KMS-11 (cell line): ENCODE measurements at regions not wholly inside any gene's neighbourhood (a gene's known extent, or its start where the extent isn't known, plus 50 kb on each side); places are given as distances from the start of the nearest gene placed in this dataset.

ENCODE experiments used
- H2AFZ ChIP-seq: fragments of 200-600 bp; sonication (generic); 2 replicates; pipeline ENCODE4 v1.6.1; 2016; ENCODE audit warnings: antibody characterized with exemption, mixed run types, low read depth
- H3K27ac ChIP-seq: fragments of 200-600 bp; sonication (generic); 2 replicates; pipeline ENCODE4 v1.6.1; 2016; ENCODE audit warnings: mild to moderate bottlenecking, mixed run types
- H3K27me3 ChIP-seq: fragments of 200-600 bp; sonication (generic); 2 replicates; pipeline ENCODE4 v1.6.1; 2017; ENCODE audit warnings: mild to moderate bottlenecking, low read depth, mixed run types, moderate library complexity; ENCODE audit not compliant: insufficient read depth
- H3K36me3 ChIP-seq: fragments of 200-600 bp; sonication (generic); 2 replicates; pipeline ENCODE4 v1.6.1; 2017; ENCODE audit warnings: mild to moderate bottlenecking, mixed run types; ENCODE audit not compliant: insufficient read depth
- H3K4me1 ChIP-seq: fragments of 200-600 bp; sonication (generic); 2 replicates; pipeline ENCODE4 v1.6.1; 2016; ENCODE audit warnings: mild to moderate bottlenecking, low read depth, mixed run types; ENCODE audit not compliant: poor library complexity, severe bottlenecking
- H3K4me2 ChIP-seq: fragments of 200-600 bp; sonication (generic); 2 replicates; pipeline ENCODE4 v1.7.0; 2016; ENCODE audit warnings: mild to moderate bottlenecking, mixed run types
- H3K4me3 ChIP-seq: fragments of 200-600 bp; sonication (generic); IDR thresholded peaks from 2 replicates; pipeline ENCODE4 v1.6.1; 2017; ENCODE audit warnings: low read depth, low read length, mixed read lengths; ENCODE audit not compliant: insufficient read depth
- H3K79me2 ChIP-seq: fragments of 200-600 bp; sonication (generic); 2 replicates; pipeline ENCODE4 v1.6.1; 2016; ENCODE audit warnings: low read depth, mixed run types; ENCODE audit not compliant: insufficient read depth
- H3K9ac ChIP-seq: fragments of 200-600 bp; sonication (generic); 2 replicates; pipeline ENCODE4 v1.6.1; 2016; ENCODE audit warnings: mild to moderate bottlenecking, mixed run types
- H4K20me1 ChIP-seq: fragments of 200-600 bp; sonication (generic); 2 replicates; pipeline ENCODE4 v1.6.1; 2016; ENCODE audit warnings: mild to moderate bottlenecking, mixed run types; ENCODE audit not compliant: insufficient read depth
- CTCF ChIP-seq: fragments of 200-600 bp; sonication (generic); conservative IDR thresholded peaks from 2 replicates; pipeline ENCODE4 v1.6.1; 2017; ENCODE audit warnings: low read depth, mild to moderate bottlenecking, antibody characterized with exemption, low read length, moderate library complexity, mixed read lengths

DNA sequence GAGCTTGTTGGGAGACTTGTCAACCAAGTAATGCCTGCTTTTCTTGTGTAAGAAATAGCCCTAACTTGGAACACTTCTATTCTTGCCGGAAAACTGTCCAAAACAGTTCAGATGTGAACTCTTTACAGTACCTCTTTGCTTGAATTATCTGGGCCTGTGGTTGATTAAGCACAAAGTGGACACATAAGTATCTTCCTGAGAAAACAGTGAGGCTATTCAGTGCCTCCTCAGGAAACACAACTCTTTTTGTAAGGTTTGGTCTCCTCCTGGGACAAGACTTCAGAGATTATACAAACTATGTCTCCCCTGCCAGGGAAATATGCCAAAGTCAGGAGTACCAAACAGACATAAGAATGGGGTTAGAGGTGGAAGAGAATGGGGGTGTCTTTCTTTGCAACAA, 127.7 kb downstream of the LACC1 start:
- H3K27ac ChIP-seq = no peak overlapping the region
- no peaks in the 10 kb centered on the region for H3K79me2 ChIP-seq
- no peak overlapping the region for H2AFZ ChIP-seq
- no peaks in the 10 kb centered on the region for H3K27me3 ChIP-seq
- no peak overlapping the region for H3K4me3 ChIP-seq
- H3K9ac ChIP-seq = no peak overlapping the region
- H3K4me2 ChIP-seq = no peak overlapping the region
- no peaks in the 10 kb centered on the region for H3K36me3 ChIP-seq
- H4K20me1 ChIP-seq = no peaks in the 10 kb centered on the region
- TF ChIP-seq CTCF = no peak
- H3K4me1 ChIP-seq = no peaks in the 10 kb centered on the region

GRCh38 chr13:44011036-44011435, 131.3 kb downstream of the LACC1 start:
- H2AFZ ChIP-seq = no peak overlapping the region
- H3K27ac ChIP-seq = no peak overlapping the region
- H3K36me3 ChIP-seq = no peaks in the 10 kb centered on the region
- no peaks in the 10 kb centered on the region for H4K20me1 ChIP-seq
- H3K79me2 ChIP-seq = no peaks in the 10 kb centered on the region
- no peak for TF ChIP-seq CTCF
- H3K9ac ChIP-seq = no peak overlapping the region
- no peaks in the 10 kb centered on the region for H3K27me3 ChIP-seq
- no peak overlapping the region for H3K4me2 ChIP-seq
- H3K4me1 ChIP-seq = no peaks in the 10 kb centered on the region
- no peak overlapping the region for H3K4me3 ChIP-seq

GRCh38 chr13:44012910-44013757, 133.4 kb downstream of the LACC1 start:
- no peak overlapping the region for H3K4me2 ChIP-seq

DNA sequence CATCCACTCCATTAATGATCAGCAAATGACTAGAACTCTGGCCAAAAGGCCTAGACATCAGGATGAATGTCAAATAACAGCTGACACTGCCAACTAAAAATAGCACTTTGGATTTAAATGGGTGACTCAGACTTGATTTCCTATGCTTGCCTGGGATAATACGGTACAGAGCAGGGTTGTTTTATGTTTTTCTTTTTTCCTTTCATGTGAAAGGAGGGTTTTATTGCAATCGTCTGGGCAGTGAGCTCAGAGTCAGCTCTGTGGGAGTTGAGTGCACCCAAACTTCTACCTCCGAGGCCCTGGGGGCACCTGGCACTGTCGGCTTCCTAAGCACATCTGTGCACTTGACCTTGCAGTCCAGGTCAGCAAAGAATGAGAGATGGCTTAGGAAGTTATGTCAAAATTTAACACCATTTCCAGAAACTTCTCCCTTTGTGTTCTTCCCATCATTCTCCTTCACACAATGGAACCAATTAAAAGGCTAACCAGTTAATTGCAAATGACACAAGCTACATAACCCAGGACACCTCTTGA, 134.1 kb downstream of the LACC1 start:
- Histone ChIP-seq H3K9ac (no peak overlapping the region), H3K27me3 (no peaks in the 10 kb centered on the region), H3K4me2 (no peak overlapping the region), H4K20me1 (no peaks in the 10 kb centered on the region), H3K4me3 (no peak overlapping the region), H3K27ac (no peak overlapping the region), H2AFZ (no peak overlapping the region), H3K36me3 (no peaks in the 10 kb centered on the region), H3K79me2 (no peaks in the 10 kb centered on the region), H3K4me1 (no peaks in the 10 kb centered on the region)
- no peak for TF ChIP-seq CTCF

More at GRCh38 chr13:44012910-44013757, 133.4 kb downstream of the LACC1 start:
- H3K27ac ChIP-seq = no peak overlapping the region
- no peaks in the 10 kb centered on the region for H3K4me1 ChIP-seq
- H3K79me2 ChIP-seq = no peaks in the 10 kb centered on the region
- no peak overlapping the region for H3K9ac ChIP-seq
- H3K27me3 ChIP-seq = no peaks in the 10 kb centered on the region
- no peak overlapping the region for H3K4me3 ChIP-seq
- H4K20me1 ChIP-seq = no peaks in the 10 kb centered on the region
- H2AFZ ChIP-seq = no peak overlapping the region
- no peak for TF ChIP-seq CTCF
- no peaks in the 10 kb centered on the region for H3K36me3 ChIP-seq
